BJ (cell line): ENCODE measurements at regions not wholly inside any gene's neighbourhood (a gene's known extent, or its start where the extent isn't known, plus 50 kb on each side); places are given as distances from the start of the nearest gene placed in this dataset.

Source experiments
- CTCF ChIA-PET: fragments of 350-600 bp; formaldehyde crosslinking; extraction: SDS; loops from one replicate; lab custom pipeline; 2021; ENCODE audit warnings: antibody characterized with exemption, inconsistent platforms; lab: Yijun Ruan, JAX
- POLR2A ChIA-PET: fragments of 300-600 bp; sonication (Branson Sonifier 250); formaldehyde crosslinking; extraction: SDS; loops from one replicate; lab custom pipeline; 2021; ENCODE audit warnings: antibody characterized with exemption; lab: Charles Lee
- DNase-seq: peaks from one replicate; pipeline ENCODE4 v3.0.0-alpha.2; 2011; ENCODE audit warnings: low read depth
- H3K27me3 ChIP-seq: 2 replicates; pipeline ENCODE4 v1.6.0; 2011; ENCODE audit warnings: low read length; ENCODE audit not compliant: control insufficient read depth, insufficient read depth
- H3K36me3 ChIP-seq: 2 replicates; pipeline ENCODE4 v1.5.1; 2011; ENCODE audit warnings: low read length; ENCODE audit not compliant: control insufficient read depth, insufficient read depth
- H3K4me3 ChIP-seq: 2 replicates; pipeline ENCODE4 v1.5.1; 2011; ENCODE audit warnings: low read depth, mild to moderate bottlenecking, control low read depth, low read length
- CTCF ChIP-seq: IDR thresholded peaks from 2 replicates; pipeline ENCODE4 v1.5.1; 2011; ENCODE audit warnings: low read depth, mild to moderate bottlenecking, control low read depth, inconsistent platforms, low read length, moderate library complexity; ENCODE audit not compliant: insufficient read depth

- H3K4me3 ChIP-seq: no peak overlapping the region
- CTCF ChIA-PET: interaction anchor here (1.8 kb wide), 1 partner anchor 10 kb away, joined by 6 read pairs; no protein-coding TSS in a partner anchor
- H3K36me3 ChIP-seq: no peaks in the 10 kb centered on the region
- H3K27me3 ChIP-seq: peaks cover 16% of the 10 kb centered on the region
- POLR2A ChIA-PET: no interaction called here
- DNase-seq: no peak
- TF ChIP-seq CTCF: no peak
Observed at GRCh38 chr20:43832961-43833360, 81.7 kb upstream of the TOX2 start.

GRCh38 chr20:43832096-43832816 lies 82.4 kb upstream of the TOX2 start:
- no peak for DNase-seq
- TF ChIP-seq CTCF: no peak
- no peak overlapping the region for H3K4me3 ChIP-seq
- CTCF ChIA-PET: no interaction called here
- POLR2A ChIA-PET: no interaction called here
- H3K36me3 ChIP-seq: no peaks in the 10 kb centered on the region
- H3K27me3 ChIP-seq: peaks cover 20% of the 10 kb centered on the region

- DNase-seq: no peak
- no peaks in the 10 kb centered on the region for H3K36me3 ChIP-seq
- peaks cover 20% of the 10 kb centered on the region for H3K27me3 ChIP-seq
- H3K4me3 ChIP-seq: no peak overlapping the region
- TF ChIP-seq CTCF: no peak
- CTCF ChIA-PET: no interaction called here
- POLR2A ChIA-PET: no interaction called here
Observed at GRCh38 chr20:43831481-43832065, 83.1 kb upstream of the TOX2 start.

GRCh38 chr20:43830883-43831282 lies 83.8 kb upstream of the TOX2 start:
- Histone ChIP-seq H3K36me3 (no peaks in the 10 kb centered on the region), H3K4me3 (no peak overlapping the region), H3K27me3 (peaks cover 20% of the 10 kb centered on the region)
- DNase-seq: no peak
- ChIA-PET POLR2A (no interaction called here), CTCF (no interaction called here)
- TF ChIP-seq CTCF: no peak

GRCh38 chr20:43829951-43830690 lies 84.5 kb upstream of the TOX2 start:
- CTCF ChIA-PET: interaction anchor here (1.0 to 1.4 kb wide), 2 partner anchors 10 to 30 kb away, joined by 3 read pairs; no protein-coding TSS in a partner anchor

More at GRCh38 chr20:43829951-43830690, 84.5 kb upstream of the TOX2 start:
- Histone ChIP-seq H3K27me3 (peaks cover 20% of the 10 kb centered on the region), H3K4me3 (no peak overlapping the region), H3K36me3 (no peaks in the 10 kb centered on the region)
- POLR2A ChIA-PET: no interaction called here
- no peak for DNase-seq
- no peak for TF ChIP-seq CTCF
